ENCODE measurements at regions not wholly inside any gene's neighbourhood (a gene's known extent, or its start where the extent isn't known, plus 50 kb on each side); places are given as distances from the start of the nearest gene placed in this dataset.

- TF ChIP-seq POLR2A (IDR thresholded peaks at IDR 0.05) (no peak), EP300 (IDR thresholded peaks at IDR 0.05) (no peak), CTCF (IDR thresholded peaks at IDR 0.05) (no peak)
- H3K4me3 ChIP-seq = no peak overlapping the region
- H3K27ac ChIP-seq = no peak overlapping the region
- DNase-seq (ENCODE audit: low spot score in 2 of 2) = no peak
- no peaks in the 10 kb centered on the region for H3K9me3 ChIP-seq
- peaks cover 0 to 10% (median 0%) of the 10 kb centered on the region in 4 donors for H3K4me1 ChIP-seq
- H3K27me3 ChIP-seq = no peaks in the 10 kb centered on the region
- H3K36me3 ChIP-seq = no peaks in the 10 kb centered on the region
- WGBS, 2 donors = 82 to 87% methylated on average over 6 of the region's 6 CpGs
Observed at GRCh38 chr16:79426663-79427062, 173.9 kb downstream of the MAF start.

- DNase-seq (ENCODE audit: low spot score in 2 of 2) = no peak
- Histone ChIP-seq H3K4me3 (no peak overlapping the region), H3K27me3 (no peaks in the 10 kb centered on the region), H3K36me3 (no peaks in the 10 kb centered on the region), H3K9me3 (no peaks in the 10 kb centered on the region), H3K27ac (no peak overlapping the region), H3K4me1 (no peaks in the 10 kb centered on the region)
- no peak for TF ChIP-seq POLR2A (IDR thresholded peaks at IDR 0.05)
- TF ChIP-seq EP300 (IDR thresholded peaks at IDR 0.05) = peak in 1 of 2 donors; percentile 28
- TF ChIP-seq CTCF (IDR thresholded peaks at IDR 0.05) = no peak
- 68 to 70% methylated on average over 7 of the region's 7 CpGs for WGBS, 2 donors
Observed at GRCh38 chr16:79422064-79422463, 178.5 kb downstream of the MAF start.

- Histone ChIP-seq H3K36me3 (no peaks in the 10 kb centered on the region), H3K27me3 (no peaks in the 10 kb centered on the region), H3K4me1 (no peaks in the 10 kb centered on the region), H3K9me3 (no peaks in the 10 kb centered on the region), H3K4me3 (no peak overlapping the region), H3K27ac (no peak overlapping the region)
- no peak for DNase-seq (ENCODE audit: low spot score in 2 of 2)
- TF ChIP-seq POLR2A (IDR thresholded peaks at IDR 0.05) (no peak), CTCF (IDR thresholded peaks at IDR 0.05) (no peak), EP300 (IDR thresholded peaks at IDR 0.05) (no peak)
- WGBS, 2 donors = 92 to 93% methylated on average over 7 of the region's 7 CpGs
Observed at GRCh38 chr16:79421126-79421525, 179.4 kb downstream of the MAF start.

GRCh38 chr16:79420493-79420892 lies 180.0 kb downstream of the MAF start:
- Histone ChIP-seq H3K9me3 (no peaks in the 10 kb centered on the region), H3K4me3 (no peak overlapping the region), H3K4me1 (no peaks in the 10 kb centered on the region), H3K27ac (no peak overlapping the region), H3K27me3 (no peaks in the 10 kb centered on the region), H3K36me3 (no peaks in the 10 kb centered on the region)
- DNase-seq (ENCODE audit: low spot score in 2 of 2) = no peak
- TF ChIP-seq POLR2A (IDR thresholded peaks at IDR 0.05) = no peak
- no peak for TF ChIP-seq CTCF (IDR thresholded peaks at IDR 0.05)
- no peak for TF ChIP-seq EP300 (IDR thresholded peaks at IDR 0.05)
- 88 to 89% methylated on average over 13 of the region's 13 CpGs for WGBS, 2 donors

- Histone ChIP-seq H3K4me1 (no peaks in the 10 kb centered on the region), H3K4me3 (no peak overlapping the region), H3K36me3 (no peaks in the 10 kb centered on the region), H3K27me3 (no peaks in the 10 kb centered on the region), H3K9me3 (no peaks in the 10 kb centered on the region), H3K27ac (no peak overlapping the region)
- no peak for DNase-seq (ENCODE audit: low spot score in 2 of 2)
- WGBS, 2 donors = 79 to 90% methylated on average over 6 of the region's 6 CpGs
- TF ChIP-seq CTCF (IDR thresholded peaks at IDR 0.05) (no peak), EP300 (IDR thresholded peaks at IDR 0.05) (peak in 1 of 2 donors; percentile 85)
Observed at GRCh38 chr16:79419148-79419547, 181.4 kb downstream of the MAF start.

Data from tibial nerve (tissue), 4 donors.